NCI-H524 (cell line): ENCODE measurements at regions not wholly inside any gene's neighbourhood (a gene's known extent, or its start where the extent isn't known, plus 50 kb on each side); places are given as distances from the start of the nearest gene placed in this dataset.

Source experiments
- DNase-seq, 2 experiments: peaks; one replicate each; lab custom pipeline; 2025; lab: John Stamatoyannopoulos, UW

- no peak for DNase-seq
Measured at GRCh38 chr1:214928574-214928973, 154.0 kb upstream of the KCNK2 start.

GRCh38 chr1:214933375-214933774 is 149.2 kb upstream of the KCNK2 start:
- no peak for DNase-seq

GRCh38 chr1:214934045-214934444 is 148.5 kb upstream of the KCNK2 start:
- DNase-seq: no peak

- no peak for DNase-seq
Measured at GRCh38 chr1:214935258-214935657, 147.3 kb upstream of the KCNK2 start.

- no peak for DNase-seq
Measured at GRCh38 chr1:214939180-214939579, 143.4 kb upstream of the KCNK2 start.

GRCh38 chr1:214941061-214941460 is 141.5 kb upstream of the KCNK2 start:
- DNase-seq: no peak

GRCh38 chr1:214943054-214943453 is 139.5 kb upstream of the KCNK2 start:
- DNase-seq: no peak

GRCh38 chr1:214946615-214947014 is 135.9 kb upstream of the KCNK2 start:
- DNase-seq: no peak

- DNase-seq: peak; percentile 63 to 84
Measured at GRCh38 chr1:214952648-214953047, 129.9 kb upstream of the KCNK2 start.

GRCh38 chr1:214953901-214954616 is 128.5 kb upstream of the KCNK2 start:
- no peak for DNase-seq

GRCh38 chr1:214954617-214954949 is 128.0 kb upstream of the KCNK2 start:
- DNase-seq: no peak

- no peak for DNase-seq
Measured at GRCh38 chr1:214957330-214958137, 125.0 kb upstream of the KCNK2 start.

- DNase-seq: no peak
Measured at GRCh38 chr1:214958486-214958885, 124.1 kb upstream of the KCNK2 start.

- DNase-seq: no peak
Measured at GRCh38 chr1:214966346-214966745, 116.2 kb upstream of the KCNK2 start.

GRCh38 chr1:214967865-214968575 is 114.5 kb upstream of the KCNK2 start:
- DNase-seq: no peak

GRCh38 chr1:214970016-214970415 is 112.5 kb upstream of the KCNK2 start:
- DNase-seq: no peak

- DNase-seq: no peak
Measured at GRCh38 chr1:214971071-214971470, 111.5 kb upstream of the KCNK2 start.

- no peak for DNase-seq
Measured at GRCh38 chr1:214974002-214974401, 108.5 kb upstream of the KCNK2 start.

- no peak for DNase-seq
Measured at GRCh38 chr1:214976665-214977064, 105.9 kb upstream of the KCNK2 start.

GRCh38 chr1:214977110-214977509 is 105.4 kb upstream of the KCNK2 start:
- no peak for DNase-seq

GRCh38 chr1:214977700-214978374 is 104.7 kb upstream of the KCNK2 start:
- DNase-seq: no peak

- no peak for DNase-seq
Measured at GRCh38 chr1:214979191-214979590, 103.3 kb upstream of the KCNK2 start.
